IPS-18c (cell line): ENCODE measurements at regions not wholly inside any gene's neighbourhood (a gene's known extent, or its start where the extent isn't known, plus 50 kb on each side); places are given as distances from the start of the nearest gene placed in this dataset.
"Not testable (repeated sequence)": the region's sequence is repeated elsewhere in the genome, so short reads cannot be mapped to it uniquely, and the experiment has no call there.

Experiments used
- H3K4me3 ChIP-seq: 2 replicates; pipeline ENCODE4 v1.7.0; 2013; ENCODE audit warnings: low read depth, mild to moderate bottlenecking, low read length, moderate library complexity; ENCODE audit not compliant: insufficient read depth
- H3K9me3 ChIP-seq: one replicate; pipeline ENCODE4 v1.6.1; 2013; ENCODE audit warnings: mild to moderate bottlenecking, low read length, moderate library complexity; ENCODE audit not compliant: control insufficient read depth, insufficient read depth

DNA sequence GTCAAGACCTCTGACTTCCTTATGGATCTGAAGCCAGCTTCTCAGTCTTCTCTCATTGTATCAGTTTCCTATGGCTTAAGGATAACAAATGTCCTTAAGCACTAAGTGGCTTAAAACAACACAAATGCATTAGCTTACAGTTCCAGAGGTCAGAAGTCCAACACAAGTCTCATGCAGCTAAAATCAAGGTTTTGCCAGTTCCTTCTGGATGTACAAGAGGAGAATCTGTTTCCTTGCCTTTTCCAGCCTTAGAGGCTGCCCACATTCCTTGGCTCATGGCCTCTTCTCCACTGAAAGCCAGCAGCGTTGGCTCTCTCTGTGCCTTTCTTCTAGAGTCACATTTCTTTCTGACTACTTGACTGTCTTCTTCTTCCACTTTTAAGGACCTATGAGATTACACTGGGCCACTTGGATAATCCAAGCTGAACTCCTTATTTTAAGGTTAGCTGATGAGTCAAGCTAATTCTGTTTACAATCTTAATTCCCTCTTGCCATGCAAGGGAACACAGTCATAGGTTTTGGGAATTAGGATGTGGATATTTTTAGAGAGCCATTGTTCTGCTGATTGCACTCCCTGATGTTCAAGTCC, 179.0 kb downstream of the BCAS1 start:
- H3K9me3 ChIP-seq: peaks cover 4% of the 10 kb centered on the region
- H3K4me3 ChIP-seq: no peak overlapping the region

DNA sequence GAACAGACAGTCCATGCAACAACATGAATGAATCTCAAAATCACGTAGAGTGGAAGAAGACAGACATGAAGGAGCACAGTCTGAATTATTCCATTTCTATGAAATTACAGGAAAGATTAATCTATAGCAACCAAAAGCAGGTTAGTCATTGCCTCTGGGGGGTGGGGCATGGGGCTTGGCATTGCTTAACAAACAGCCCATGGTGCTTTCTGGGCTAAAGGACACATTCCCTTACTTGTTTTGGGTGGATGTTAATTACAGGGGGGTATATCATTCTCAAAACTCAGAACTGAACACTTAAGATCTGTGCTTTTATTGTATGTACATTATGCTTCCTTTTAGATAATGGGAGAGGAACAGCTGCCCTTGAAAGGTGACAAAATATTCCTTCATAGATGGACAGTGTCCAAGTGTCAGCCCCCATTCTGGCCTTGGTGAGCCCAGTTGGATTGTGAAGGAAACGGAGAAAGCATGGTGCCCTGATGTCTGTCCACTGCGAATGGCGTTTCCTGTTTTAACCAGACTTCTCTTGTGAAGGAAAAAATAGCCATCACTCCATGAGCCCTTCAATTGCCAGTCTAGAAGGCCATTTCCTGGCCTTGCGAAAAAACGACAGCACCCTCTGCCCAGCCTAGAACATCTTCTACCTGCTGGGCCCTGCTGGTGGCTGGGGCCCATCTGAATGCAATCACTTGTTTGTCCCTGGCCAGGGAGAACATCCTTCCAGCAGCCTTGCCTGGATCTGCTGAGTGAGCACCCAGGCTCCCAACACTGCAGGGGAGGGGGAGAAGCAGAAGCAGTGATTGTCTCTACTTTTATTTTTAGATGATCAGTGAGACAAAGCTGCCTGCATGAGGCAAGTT, 179.7 kb downstream of the BCAS1 start:
- H3K4me3 ChIP-seq: no peak overlapping the region
- H3K9me3 ChIP-seq: peaks cover 4% of the 10 kb centered on the region

DNA sequence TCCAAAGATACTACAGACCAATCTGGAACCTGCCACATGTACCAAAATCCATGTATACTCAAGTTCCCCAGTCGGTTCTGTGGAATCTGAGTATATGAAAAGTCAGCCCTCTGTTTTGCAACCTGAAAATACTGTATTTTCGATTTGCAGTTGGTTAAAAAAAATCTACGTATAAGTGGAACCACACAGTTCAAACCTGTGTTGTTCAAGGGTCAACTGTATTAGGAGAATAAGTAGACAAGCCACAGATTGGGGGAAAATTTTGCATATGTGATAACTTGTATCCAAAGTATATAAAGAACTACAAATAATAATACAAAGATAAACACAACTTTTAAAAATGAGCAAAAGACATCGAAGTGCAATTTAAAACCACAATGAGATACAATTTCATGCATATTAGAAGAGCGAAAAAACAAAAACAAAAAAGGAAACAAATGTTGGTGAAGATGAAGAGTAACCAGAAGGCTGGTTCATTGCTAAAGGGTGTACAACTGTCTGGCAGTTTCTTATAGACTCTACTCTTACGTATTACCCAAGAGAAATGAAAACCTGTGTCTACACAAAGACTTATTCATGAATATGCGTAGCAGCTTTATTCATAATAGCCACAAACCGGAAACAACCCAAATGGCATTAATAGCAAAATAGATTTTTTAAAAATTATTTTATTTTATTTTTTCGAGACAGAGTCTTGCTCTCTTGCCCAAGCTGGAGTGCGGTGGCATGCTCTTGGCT, 180.8 kb downstream of the BCAS1 start:
- Histone ChIP-seq H3K9me3 (peaks cover 4% of the 10 kb centered on the region), H3K4me3 (no peak overlapping the region)

DNA sequence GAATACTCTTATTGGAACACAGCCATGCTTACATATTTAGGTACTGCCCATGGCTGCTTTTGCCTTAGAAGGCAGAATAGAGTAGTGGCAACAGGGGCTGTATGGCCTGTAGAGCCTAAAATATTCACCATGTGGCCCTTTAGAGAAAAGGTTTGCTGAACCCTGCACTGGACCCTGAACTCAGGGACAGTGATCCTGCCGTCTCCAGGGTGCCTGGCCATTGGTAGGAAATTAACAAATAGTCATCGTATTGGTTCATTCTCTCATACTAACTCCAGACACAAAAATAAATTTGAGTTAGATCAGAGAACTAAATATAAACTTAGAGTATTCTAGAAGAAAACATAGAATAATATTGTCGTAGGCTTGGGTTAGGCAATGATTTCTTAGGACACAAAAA, 181.4 kb downstream of the BCAS1 start:
- Histone ChIP-seq H3K9me3 (peaks cover 4% of the 10 kb centered on the region), H3K4me3 (no peak overlapping the region)

DNA sequence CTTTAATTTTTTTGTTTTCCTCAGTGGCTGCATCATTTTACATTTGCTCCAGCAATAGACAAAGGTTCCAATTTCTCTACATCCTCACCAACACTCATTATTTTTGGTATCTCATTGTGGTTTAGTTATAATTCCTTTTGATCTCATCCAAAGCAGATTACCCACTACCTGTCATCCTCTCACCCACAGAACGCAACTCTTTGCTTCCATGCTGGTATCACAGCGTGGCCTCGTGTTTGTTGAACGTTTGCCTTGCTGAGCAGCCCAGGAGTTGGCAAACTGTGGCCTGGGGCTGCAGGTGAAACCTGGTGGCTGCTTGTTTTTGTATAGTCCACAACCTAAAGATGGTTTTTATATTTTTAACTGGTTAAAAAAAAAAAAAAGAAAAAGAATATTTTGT, 181.9 kb downstream of the BCAS1 start:
- peaks cover 4% of the 10 kb centered on the region for H3K9me3 ChIP-seq

DNA sequence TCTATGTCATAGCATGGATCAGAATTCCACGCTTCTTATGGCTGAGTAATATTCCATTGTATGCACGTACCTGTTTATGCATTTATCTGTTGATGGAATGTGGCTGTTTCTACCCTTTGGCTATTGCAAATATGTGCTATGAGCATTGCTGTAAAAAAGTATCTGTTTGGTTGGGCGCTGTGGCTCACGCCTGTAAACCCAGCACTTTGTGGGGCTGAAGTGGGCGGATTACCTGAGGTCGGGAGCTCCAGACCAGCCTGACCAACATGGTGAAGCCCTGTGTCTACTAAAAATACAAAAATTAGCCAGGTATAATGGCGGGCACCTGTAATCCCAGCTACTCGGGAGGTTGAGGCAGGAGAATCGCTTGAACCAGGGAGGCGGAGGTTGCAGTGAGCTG, 182.4 kb downstream of the BCAS1 start:
- Histone ChIP-seq H3K9me3 (peaks cover 4% of the 10 kb centered on the region), H3K4me3 (no peak overlapping the region)

More for the DNA sequence above, 181.9 kb downstream of the BCAS1 start:
- H3K4me3 ChIP-seq: no peak overlapping the region

DNA sequence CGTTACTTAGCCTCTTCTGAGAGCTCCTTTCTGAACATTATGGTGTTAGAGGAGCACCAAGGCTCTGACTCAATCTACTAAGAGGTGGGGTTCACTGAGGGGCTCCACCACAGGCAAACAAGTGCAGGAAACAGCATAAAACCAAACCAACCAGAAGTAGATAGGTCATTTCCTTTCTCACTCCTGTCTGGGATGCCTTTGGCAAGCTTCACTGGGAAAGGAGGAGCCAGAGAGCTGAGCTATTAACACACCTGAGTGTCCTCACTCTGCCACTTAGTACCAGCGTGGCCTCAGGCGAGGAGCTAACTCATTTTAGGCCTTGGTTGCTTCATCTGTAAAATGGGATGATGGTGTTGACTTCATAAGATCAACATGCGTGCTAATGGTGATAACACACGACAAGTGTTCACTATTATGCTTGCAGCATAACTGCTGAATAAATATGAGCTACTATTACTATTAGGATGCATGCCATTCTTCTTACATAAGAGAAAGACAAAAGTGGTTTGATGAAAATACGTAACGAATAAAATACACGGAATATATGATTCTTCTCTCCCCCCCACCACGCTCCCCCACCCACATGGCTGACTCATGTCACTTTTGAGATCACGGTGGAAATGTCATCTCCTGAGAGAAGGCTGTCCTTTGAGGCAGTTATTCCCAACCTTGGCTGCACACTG, 185.4 kb downstream of the BCAS1 start:
- Histone ChIP-seq H3K4me3 (no peak overlapping the region), H3K9me3 (no peaks in the 10 kb centered on the region)

DNA sequence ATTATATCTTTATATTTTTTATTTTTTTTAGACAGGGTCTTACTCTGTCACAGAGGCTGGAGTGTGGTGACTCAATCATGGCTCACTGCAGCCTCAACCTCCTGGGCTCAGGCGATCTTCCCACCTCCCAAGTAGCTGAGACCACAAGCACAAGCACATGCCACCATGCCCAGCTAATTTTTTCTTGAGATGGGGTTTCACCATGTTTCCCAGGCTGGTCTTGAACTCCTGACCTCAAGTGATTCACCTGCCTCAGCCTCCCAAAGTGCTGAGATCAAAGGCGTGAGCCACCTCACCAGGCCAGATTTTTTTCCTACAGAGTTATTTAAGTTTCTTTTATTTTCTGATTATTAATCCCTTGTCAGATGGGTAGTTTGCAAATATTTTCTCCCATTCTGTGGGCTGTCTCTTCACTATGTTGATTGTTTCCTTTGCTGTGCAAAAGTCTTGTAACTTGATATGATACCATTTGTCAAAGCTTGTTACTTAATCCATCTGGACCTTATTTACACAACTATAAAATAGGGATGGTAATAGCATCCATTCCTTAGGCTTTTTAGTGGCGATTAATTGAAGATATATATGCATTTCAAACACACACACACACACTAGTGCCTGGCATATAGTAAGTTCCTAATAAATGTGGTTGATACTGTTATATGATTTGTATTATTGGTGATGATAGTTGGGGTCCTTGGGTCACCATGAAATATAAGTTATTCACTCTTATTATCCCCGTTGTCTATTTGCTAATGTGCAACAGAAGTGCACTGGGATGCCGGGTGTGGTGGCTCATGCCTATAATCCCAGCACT, 187.1 kb downstream of the BCAS1 start:
- Histone ChIP-seq H3K4me3 (no peak overlapping the region), H3K9me3 (no peaks in the 10 kb centered on the region)

DNA sequence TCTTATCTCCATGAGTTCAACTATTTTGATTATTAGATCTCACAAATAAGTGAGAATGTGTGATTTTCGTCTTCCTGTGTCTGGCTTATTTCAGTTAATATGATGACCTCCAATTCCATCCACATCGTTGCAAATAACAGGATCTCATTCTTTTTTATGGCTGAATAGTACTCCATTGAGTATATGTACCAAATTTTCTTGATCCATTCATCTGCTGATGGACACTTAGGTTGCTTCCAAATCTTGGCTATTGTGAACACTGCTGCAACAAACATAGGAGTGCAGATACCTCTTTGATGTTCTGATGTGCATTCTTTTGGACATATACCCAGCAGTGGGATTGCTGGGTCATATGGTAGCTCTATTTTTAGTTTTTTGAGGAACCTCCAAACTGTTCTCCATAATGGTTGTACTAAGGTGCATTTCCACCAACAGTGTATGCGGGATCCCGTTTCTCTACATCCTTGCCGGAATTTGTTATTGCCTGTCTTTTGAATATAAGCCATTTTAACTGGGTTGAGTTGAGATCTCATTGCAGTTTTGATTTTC, 187.9 kb downstream of the BCAS1 start:
- not testable (repeated sequence) for H3K9me3 ChIP-seq, H3K4me3 ChIP-seq

DNA sequence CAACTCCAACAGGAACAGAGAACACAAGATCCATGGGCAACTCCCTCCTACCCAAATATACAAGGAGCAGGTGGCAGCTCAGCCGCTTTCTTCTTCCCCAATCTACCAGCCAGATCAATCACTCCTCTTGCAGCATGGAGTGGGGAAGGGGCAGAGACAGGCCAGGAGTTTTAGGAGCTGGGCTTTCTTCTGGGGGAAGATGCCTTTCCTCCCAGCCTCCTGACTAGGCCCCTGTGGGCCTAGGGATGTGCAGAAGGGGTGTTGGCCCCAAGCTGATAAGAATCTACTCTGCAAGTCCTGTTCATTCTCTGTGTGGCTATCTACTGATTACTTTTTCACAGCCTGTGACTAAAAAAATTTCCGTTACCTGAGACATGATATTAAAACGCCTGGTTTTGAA, 189.0 kb downstream of the BCAS1 start:
- Histone ChIP-seq H3K9me3 (no peaks in the 10 kb centered on the region), H3K4me3 (no peak overlapping the region)

DNA sequence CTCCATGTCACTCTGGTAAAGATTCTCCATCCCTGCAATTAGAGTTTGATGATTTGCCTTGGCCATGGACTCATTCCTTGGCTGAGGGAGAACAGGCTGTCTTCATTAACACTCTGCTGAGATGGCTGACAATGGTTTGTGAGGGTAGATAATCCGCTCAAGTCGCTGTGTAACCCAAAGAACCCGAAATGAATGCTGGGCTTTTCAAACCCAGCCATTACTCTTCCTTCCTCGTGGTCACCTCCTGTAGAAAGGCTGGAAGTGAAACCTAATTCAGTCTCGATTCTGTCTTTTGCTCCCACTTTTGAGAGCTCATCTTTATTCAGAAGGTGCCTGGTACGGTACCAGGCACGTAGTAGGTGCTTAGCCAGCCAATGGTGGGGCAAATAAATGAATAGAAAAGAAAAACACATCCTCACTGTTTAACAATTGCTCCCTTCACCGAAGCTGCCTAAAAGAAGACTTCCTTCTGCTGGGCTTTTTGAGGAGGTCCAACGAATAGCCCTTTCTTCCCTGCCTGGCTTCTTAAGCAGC, 190.2 kb downstream of the BCAS1 start:
- Histone ChIP-seq H3K4me3 (no peak overlapping the region), H3K9me3 (no peaks in the 10 kb centered on the region)

DNA sequence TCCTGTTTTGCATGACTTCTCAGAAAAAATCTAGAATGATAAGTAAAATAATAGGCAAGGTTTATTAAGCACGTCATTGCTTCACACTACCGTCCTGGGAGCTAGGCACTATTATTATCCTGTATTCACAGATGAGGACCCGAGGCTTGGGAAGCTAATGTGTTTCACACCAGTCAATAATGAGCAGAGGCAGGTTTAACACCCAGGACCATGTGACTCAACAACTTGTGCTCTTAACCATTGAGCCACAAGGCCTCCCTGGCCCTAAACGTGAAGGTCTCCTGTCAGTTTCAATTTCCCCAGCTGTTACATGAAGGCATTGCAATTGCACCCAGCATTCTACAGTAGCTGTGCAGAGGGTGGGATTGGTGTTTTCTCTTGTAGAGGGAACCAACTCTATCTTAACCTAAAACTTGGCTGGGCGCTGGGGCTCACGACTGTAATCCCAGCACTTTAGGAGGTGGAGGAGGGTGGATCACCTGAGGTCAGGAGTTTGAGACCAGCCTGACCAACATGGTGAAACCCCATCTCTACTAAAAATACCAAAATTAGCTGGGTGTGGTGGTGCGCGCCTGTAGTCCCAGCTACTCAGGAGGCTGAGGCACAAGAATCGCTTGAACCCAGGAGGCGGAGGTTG, 191.2 kb downstream of the BCAS1 start:
- Histone ChIP-seq H3K4me3 (no peak overlapping the region), H3K9me3 (no peaks in the 10 kb centered on the region)

DNA sequence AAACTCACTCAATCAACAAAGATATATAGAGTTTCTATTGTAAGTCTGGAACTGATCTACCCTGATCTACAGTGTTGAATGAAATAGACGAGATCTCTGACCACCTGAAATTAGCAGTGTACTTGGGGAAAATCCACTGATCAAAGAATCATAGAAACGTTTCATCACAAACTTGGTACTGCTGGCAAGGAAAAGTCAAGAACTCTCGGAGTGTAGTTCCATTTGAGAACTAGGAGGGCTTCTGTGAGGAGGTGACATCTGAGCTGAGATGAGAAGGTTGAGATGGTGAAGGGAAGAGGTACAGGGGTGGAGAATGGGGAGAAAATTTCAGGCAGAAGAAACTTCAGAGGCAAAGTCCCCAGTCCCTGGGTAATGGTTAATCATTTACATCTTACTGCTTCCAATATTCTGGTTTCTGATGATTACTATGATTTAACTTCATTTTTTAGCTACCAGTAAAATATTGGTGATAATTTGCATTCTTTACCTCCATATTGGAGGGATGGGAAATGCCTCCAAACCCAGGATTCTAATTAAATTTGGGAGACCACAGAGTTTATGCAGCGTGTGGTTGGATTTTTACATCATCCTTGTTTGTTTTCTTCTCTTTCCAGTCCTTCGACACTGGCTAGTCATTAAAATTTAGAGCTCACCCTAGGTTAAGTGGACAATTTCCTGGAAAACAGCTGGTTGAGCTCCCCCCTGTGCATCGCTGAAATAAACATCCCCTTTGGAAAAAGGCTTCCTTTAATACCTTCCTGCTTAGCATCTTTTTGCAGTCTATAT, 191.9 kb downstream of the BCAS1 start:
- H3K4me3 ChIP-seq: no peak overlapping the region

DNA sequence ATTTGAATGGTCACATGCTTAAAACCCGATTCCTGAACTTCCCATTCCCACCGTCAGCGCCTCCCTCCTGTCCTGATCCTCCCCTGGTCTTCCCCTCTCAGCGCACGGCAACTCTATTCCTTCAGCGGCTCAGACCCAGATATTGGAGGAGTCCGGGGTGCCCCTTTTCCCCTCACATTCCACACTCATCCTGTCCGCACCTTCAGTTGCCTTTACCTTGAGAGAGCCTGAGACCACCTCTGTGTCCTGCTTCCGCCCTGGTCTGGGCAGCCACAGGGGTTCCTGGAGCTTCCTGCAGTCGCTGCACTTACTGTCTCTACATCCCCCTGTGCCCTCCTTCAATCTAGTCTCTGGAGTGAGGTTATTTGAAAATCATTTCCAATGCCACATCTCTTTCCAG, 193.4 kb downstream of the BCAS1 start:
- no peak overlapping the region for H3K4me3 ChIP-seq

More for the DNA sequence above, 191.9 kb downstream of the BCAS1 start:
- no peaks in the 10 kb centered on the region for H3K9me3 ChIP-seq

DNA sequence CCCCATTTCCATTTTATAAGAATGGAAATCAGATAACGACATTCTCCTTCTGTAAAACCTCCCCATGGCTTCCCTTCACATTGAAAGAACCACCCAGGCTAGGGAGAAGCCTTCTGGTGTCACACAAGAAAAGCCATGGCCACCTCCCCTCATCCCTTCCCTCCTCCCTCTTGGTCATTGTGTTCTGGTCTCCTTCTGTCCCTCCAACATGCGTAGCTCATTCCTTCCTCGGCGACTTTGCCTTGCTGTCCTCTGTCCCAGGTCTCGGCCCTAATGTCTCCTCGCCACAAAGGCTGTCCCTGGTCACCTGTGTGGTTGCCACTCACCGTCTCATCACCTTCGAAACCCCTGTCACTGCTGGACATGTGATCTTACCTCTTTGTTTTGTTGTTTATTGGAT, 193.9 kb downstream of the BCAS1 start:
- H3K4me3 ChIP-seq: no peak overlapping the region
- no peaks in the 10 kb centered on the region for H3K9me3 ChIP-seq

More for the DNA sequence above, 193.4 kb downstream of the BCAS1 start:
- H3K9me3 ChIP-seq: no peaks in the 10 kb centered on the region
